Pancreas (tissue), 10 donors: ENCODE measurements at regions not wholly inside any gene's neighbourhood (a gene's known extent, or its start where the extent isn't known, plus 50 kb on each side); places are given as distances from the start of the nearest gene placed in this dataset.

Experiments used
- ATAC-seq, 4 donors: fragments of 200-7000 bp; cut with Tn5 transposase; one replicate each; pipeline versions ENCODE4 v1.8.0 to v1.9.1; 2020; ENCODE audit warnings: mild to moderate bottlenecking in 4 of 4, moderate library complexity in 4 of 4
- DNase-seq, 6 donors: peaks; one replicate each; pipeline ENCODE4 v3.0.0-alpha.2; 2020
- FAIRE-seq: peaks from 2 replicates; lab custom pipeline; 2012; peaks lifted over from hg19 to GRCh38; lab: Jason Lieb, UNC
- H3K27ac ChIP-seq, 4 donors: fragments of 200-600 bp; sonication (generic); 1 replicate in 3 of 4; 2 replicates in 1 of 4; pipeline versions ENCODE4 v1.5.0 to v1.8.0; 2020
- H3K27me3 ChIP-seq, 4 donors: fragments of 200-600 bp; one replicate each; pipeline ENCODE4 v1.8.0; 2021
- H3K36me3 ChIP-seq, 3 donors: fragments of 200-600 bp; sonication (generic) in 1 of 3; one replicate each; pipeline versions ENCODE4 v1.5.0 to v1.8.0; 2020 to 2021
- H3K4me1 ChIP-seq, 3 donors: fragments of 200-600 bp; one replicate each; pipeline ENCODE4 v1.8.0; 2021
- H3K4me3 ChIP-seq, 4 donors: fragments of 200-600 bp; sonication (generic) in 2 of 4; one replicate each; pipeline versions ENCODE4 v1.5.0 to v1.8.0; 2020 to 2021
- H3K9me3 ChIP-seq, 4 donors: fragments of 200-600 bp; one replicate each; pipeline ENCODE4 v1.8.0; 2021
- WGBS, 2 donors: extraction: QIAGEN DNeasy Blood & Tissue Kit; methylation state at CpG; one replicate each; pipeline ENCODE4 v1.1.7; 2013; 5-methylcytosine and 5-hydroxymethylcytosine counted together
- intact Hi-C, 3 donors: fragments of 100-400 bp; cut with DNase I; formaldehyde crosslinking; loops; one replicate each; pipeline versions ENCODE4 v1.11.1 to v1.14.2; 2022
- TF ChIP-seq, protein P1 (sequence below), 4 donors: fragments of 200-600 bp; sonication (generic) in 3 of 4; IDR thresholded peaks; one replicate each; pipeline versions ENCODE4 v1.5.0 to v1.8.0; 2021; ENCODE audit warnings: antibody characterized with exemption in 4 of 4
- donor health status: healthy with polysubstance abuse.
- donor health status: DM: no; HTN: no; CAD: no; lungs with moderate emphysema.
- donor health status: DM: no; HTN: no; CAD: no.
- donor health status: control.
- donor health status: control.
- donor health status: Bipolar disorder and iron deficiency.
- donor health status: DM: yes; HTN: yes; CAD: no.
- donor health status: DM: no; HTN: no; CAD: no.
- donor health status: DM: no; HTN: no; CAD: no.
- donor health status: DM: yes; HTN: yes; CAD: no.

DNA sequence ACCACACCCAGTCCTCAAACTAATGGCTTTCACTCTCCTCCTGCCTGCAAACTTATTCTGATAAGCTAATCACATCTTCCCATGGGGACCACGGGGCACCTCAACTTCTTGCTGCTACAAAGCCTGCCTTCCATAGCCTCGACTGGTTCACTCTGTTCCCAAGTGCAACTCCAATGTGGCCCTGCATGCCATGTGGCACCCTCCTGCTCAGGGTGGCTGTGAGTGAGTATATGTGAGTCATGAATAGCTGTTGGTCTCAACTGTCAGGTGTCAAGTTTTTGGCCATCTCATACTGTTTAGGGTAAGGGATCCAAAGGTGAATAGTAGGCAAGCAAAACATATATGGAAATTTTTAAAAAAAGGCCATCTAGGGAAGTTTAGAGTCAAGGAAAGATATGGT lies 276.1 kb upstream of the DCC start:
- Histone ChIP-seq H3K27me3 (no peaks in the 10 kb centered on the region), H3K4me1 (no peaks in the 10 kb centered on the region), H3K36me3 (no peaks in the 10 kb centered on the region), H3K4me3 (no peak overlapping the region), H3K27ac (no peak overlapping the region), H3K9me3 (no peaks in the 10 kb centered on the region)
- ATAC-seq, result no peak
- intact Hi-C loops, result no loop called here
- no peak for DNase-seq
- 36 to 43% methylated on average over 2 of the region's 2 CpGs for WGBS, 2 donors
- TF ChIP-seq, protein P1, sequence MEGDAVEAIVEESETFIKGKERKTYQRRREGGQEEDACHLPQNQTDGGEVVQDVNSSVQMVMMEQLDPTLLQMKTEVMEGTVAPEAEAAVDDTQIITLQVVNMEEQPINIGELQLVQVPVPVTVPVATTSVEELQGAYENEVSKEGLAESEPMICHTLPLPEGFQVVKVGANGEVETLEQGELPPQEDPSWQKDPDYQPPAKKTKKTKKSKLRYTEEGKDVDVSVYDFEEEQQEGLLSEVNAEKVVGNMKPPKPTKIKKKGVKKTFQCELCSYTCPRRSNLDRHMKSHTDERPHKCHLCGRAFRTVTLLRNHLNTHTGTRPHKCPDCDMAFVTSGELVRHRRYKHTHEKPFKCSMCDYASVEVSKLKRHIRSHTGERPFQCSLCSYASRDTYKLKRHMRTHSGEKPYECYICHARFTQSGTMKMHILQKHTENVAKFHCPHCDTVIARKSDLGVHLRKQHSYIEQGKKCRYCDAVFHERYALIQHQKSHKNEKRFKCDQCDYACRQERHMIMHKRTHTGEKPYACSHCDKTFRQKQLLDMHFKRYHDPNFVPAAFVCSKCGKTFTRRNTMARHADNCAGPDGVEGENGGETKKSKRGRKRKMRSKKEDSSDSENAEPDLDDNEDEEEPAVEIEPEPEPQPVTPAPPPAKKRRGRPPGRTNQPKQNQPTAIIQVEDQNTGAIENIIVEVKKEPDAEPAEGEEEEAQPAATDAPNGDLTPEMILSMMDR (IDR thresholded peaks at IDR 0.05), result no peak
- FAIRE-seq, result no peak

DNA sequence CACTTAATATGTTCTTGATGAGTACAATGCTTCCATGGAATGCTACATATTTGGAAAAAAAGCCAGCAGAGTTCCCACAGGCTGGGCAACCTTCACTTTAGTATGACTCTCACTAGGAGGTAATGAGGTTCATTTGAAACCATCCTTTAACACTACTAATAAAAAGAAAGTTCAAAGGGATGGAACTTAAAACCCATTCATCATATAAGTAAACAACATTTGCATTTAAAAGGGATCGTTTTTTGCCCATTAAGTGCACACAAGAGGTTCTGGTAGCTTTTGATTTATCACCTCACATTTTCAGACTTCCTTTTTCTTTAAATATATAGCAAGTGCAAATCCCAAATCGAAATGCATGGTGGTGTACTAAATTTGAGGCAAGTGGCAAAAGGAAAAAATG lies 270.8 kb upstream of the DCC start:
- Histone ChIP-seq H3K9me3 (no peaks in the 10 kb centered on the region), H3K27me3 (no peaks in the 10 kb centered on the region), H3K27ac (no peak overlapping the region), H3K4me3 (no peak overlapping the region), H3K36me3 (no peaks in the 10 kb centered on the region), H3K4me1 (no peaks in the 10 kb centered on the region)
- ATAC-seq (no peak), FAIRE-seq (no peak), DNase-seq (no peak)
- TF ChIP-seq, protein P1 (IDR thresholded peaks at IDR 0.05), result no peak
- 13 to 19% methylated on average over 2 of the region's 2 CpGs for WGBS, 2 donors
- intact Hi-C loops, result no loop called here

DNA sequence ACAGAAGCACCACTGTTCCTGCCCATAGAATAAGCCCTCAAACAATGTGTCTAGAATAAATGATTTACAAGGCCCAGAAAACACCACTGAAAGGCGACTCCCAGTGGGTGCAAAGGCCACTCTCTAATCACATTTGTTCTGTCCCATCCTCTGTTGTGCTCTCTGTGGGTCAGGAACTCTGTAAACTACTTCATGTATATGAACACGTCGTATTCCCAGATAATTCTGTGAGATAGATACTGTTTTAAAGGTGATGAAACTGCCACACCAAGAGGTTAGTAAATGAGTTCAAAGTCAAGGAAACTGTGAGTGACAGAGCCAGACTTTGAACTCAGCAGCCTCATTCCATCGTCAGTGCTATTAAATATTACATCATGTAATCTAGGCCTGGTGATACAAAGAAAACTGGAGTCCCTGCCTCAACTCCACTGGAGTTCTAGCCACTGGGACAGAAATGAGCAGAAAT lies 269.7 kb upstream of the DCC start:
- no peak overlapping the region for H3K27ac ChIP-seq
- no peaks in the 10 kb centered on the region for H3K9me3 ChIP-seq
- 7 to 15% methylated on average over 4 of the region's 4 CpGs for WGBS, 2 donors
- H3K4me3 ChIP-seq, result no peak overlapping the region
- TF ChIP-seq, protein P1 (IDR thresholded peaks at IDR 0.05), result no peak
- ATAC-seq (no peak), FAIRE-seq (no peak), DNase-seq (no peak)
- intact Hi-C loops, result no loop called here
- H3K36me3 ChIP-seq, result no peaks in the 10 kb centered on the region
- no peaks in the 10 kb centered on the region for H3K27me3 ChIP-seq
- H3K4me1 ChIP-seq, result no peaks in the 10 kb centered on the region

DNA sequence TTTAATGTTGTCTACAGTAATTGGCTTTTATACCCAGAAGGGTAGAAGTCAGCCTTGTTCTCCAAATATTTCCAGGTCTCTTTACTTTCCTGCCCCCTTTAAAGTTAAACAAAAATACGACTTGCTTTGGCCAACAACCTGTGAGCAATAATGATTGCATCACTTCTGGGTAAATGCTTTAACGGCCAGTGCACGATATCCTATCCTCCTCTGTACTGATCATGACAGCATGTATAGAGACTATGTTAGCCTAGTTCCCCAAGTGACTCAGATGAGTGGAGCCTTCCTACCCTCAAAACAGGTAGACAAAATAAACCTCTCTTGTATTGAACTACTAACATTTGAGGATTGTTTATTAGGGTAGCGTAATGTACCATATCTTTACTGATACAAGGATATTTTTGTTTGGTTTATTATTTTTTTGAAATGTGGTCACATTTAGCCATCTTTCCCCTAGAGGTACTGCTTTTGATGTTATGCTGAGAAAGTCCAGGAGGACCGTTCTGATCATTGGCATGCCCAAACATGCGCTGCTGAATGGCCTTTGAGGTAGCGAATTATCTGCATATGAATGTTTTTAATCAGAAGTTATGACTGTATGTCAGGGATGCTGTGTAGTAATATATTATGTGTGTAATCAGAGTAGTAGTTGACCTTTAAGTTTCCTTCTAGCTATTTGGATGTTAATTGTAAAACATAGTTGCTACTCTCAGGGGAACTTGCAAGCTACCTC lies 262.6 kb upstream of the DCC start:
- 69 to 84% methylated on average over 7 of the region's 7 CpGs for WGBS, 2 donors
- no peaks in the 10 kb centered on the region for H3K9me3 ChIP-seq
- ATAC-seq (no peak), FAIRE-seq (no peak), DNase-seq (no peak)
- H3K36me3 ChIP-seq, result no peaks in the 10 kb centered on the region
- TF ChIP-seq, protein P1 (IDR thresholded peaks at IDR 0.05), result no peak
- H3K4me1 ChIP-seq, result no peaks in the 10 kb centered on the region
- no peak overlapping the region for H3K27ac ChIP-seq
- H3K4me3 ChIP-seq, result no peak overlapping the region
- H3K27me3 ChIP-seq, result no peaks in the 10 kb centered on the region
- intact Hi-C loops, result no loop called here

DNA sequence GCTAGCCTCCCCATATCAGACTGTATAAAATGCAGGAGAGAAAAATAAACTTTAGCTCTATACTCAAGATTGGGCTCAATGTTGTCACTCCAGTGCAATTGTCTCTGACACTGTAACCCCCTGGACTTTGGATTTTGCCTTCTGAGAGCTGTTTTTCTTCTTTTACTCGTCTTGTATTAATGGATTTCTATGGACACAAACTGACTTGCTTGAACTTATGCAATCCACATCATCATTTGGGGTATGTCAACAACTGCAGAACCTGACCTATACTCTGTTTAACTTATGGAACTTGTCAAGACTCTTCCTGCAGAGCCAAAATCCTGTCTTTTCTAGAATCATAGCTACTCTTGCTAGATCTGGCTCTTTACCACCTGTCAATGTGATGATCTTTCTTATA lies 257.8 kb upstream of the DCC start:
- WGBS, 2 donors, result 5 to 22% methylated on average over 1 of the region's 1 CpG
- H3K27me3 ChIP-seq, result no peaks in the 10 kb centered on the region
- H3K4me1 ChIP-seq, result no peaks in the 10 kb centered on the region
- DNase-seq (no peak), ATAC-seq (no peak), FAIRE-seq (no peak)
- H3K27ac ChIP-seq, result no peak overlapping the region
- TF ChIP-seq, protein P1 (IDR thresholded peaks at IDR 0.05), result no peak
- no peaks in the 10 kb centered on the region for H3K9me3 ChIP-seq
- intact Hi-C loops, result no loop called here
- H3K36me3 ChIP-seq, result no peaks in the 10 kb centered on the region
- H3K4me3 ChIP-seq, result no peak overlapping the region
